ENCODE measurements at regions not wholly inside any gene's neighbourhood (a gene's known extent, or its start where the extent isn't known, plus 50 kb on each side); places are given as distances from the start of the nearest gene placed in this dataset.
"Not testable (repeated sequence)": the region's sequence is repeated elsewhere in the genome, so short reads cannot be mapped to it uniquely, and the experiment has no call there.

GRCh38 chr9:80797831-80798688 lies 891.3 kb downstream of the TLE1 start:
- DNase-seq (ENCODE audit: extremely low read depth, low read depth), result no peak

- no peak for DNase-seq (ENCODE audit: extremely low read depth, low read depth)
Observed at GRCh38 chr9:80797101-80797829, 892.1 kb downstream of the TLE1 start.

- DNase-seq (ENCODE audit: extremely low read depth, low read depth), result no peak
Observed at GRCh38 chr9:80796632-80797031, 892.7 kb downstream of the TLE1 start.

GRCh38 chr9:80794197-80794596 lies 895.1 kb downstream of the TLE1 start:
- DNase-seq (ENCODE audit: extremely low read depth, low read depth), result no peak

- DNase-seq (ENCODE audit: extremely low read depth, low read depth), result no peak
Observed at GRCh38 chr9:80793706-80794105, 895.6 kb downstream of the TLE1 start.

GRCh38 chr9:80792726-80793125 lies 896.6 kb downstream of the TLE1 start:
- DNase-seq (ENCODE audit: extremely low read depth, low read depth), result no peak

GRCh38 chr9:80791836-80792235 lies 897.5 kb downstream of the TLE1 start:
- no peak for DNase-seq (ENCODE audit: extremely low read depth, low read depth)

GRCh38 chr9:80790764-80791163 lies 898.6 kb downstream of the TLE1 start:
- no peak for DNase-seq (ENCODE audit: extremely low read depth, low read depth)

GRCh38 chr9:80789831-80790230 lies 899.5 kb downstream of the TLE1 start:
- DNase-seq (ENCODE audit: extremely low read depth, low read depth), result no peak

- no peak for DNase-seq (ENCODE audit: extremely low read depth, low read depth)
Observed at GRCh38 chr9:80787636-80788035, 901.7 kb downstream of the TLE1 start.

- no peak for DNase-seq (ENCODE audit: extremely low read depth, low read depth)
Observed at GRCh38 chr9:80784647-80785046, 904.7 kb downstream of the TLE1 start.

GRCh38 chr9:80775971-80776370 lies 913.4 kb downstream of the TLE1 start:
- no peak for DNase-seq (ENCODE audit: extremely low read depth, low read depth)

- DNase-seq (ENCODE audit: extremely low read depth, low read depth), result no peak
Observed at GRCh38 chr9:80775530-80775929, 913.8 kb downstream of the TLE1 start.

- no peak for DNase-seq (ENCODE audit: extremely low read depth, low read depth)
Observed at GRCh38 chr9:80771555-80772347, 917.6 kb downstream of the TLE1 start.

GRCh38 chr9:80763536-80763935 lies 925.8 kb downstream of the TLE1 start:
- DNase-seq (ENCODE audit: extremely low read depth, low read depth), result no peak

GRCh38 chr9:80755586-80755985 lies 933.8 kb downstream of the TLE1 start:
- no peak for DNase-seq (ENCODE audit: extremely low read depth, low read depth)

GRCh38 chr9:80747056-80747455 lies 942.3 kb downstream of the TLE1 start:
- not testable (repeated sequence) for DNase-seq (ENCODE audit: extremely low read depth, low read depth)

- DNase-seq (ENCODE audit: extremely low read depth, low read depth), result no peak
Observed at GRCh38 chr9:80732506-80732905, 956.8 kb downstream of the TLE1 start.

- no peak for DNase-seq (ENCODE audit: extremely low read depth, low read depth)
Observed at GRCh38 chr9:80720579-80720978, 968.8 kb downstream of the TLE1 start.

- DNase-seq (ENCODE audit: extremely low read depth, low read depth), result no peak
Observed at GRCh38 chr9:80707120-80707519, 982.2 kb downstream of the TLE1 start.

- no peak for DNase-seq (ENCODE audit: extremely low read depth, low read depth)
Observed at GRCh38 chr9:80701061-80701460, 988.3 kb downstream of the TLE1 start.
